Activated T-cell treated with anti-CD3 and anti-CD28 coated beads for 24 hours (primary cell): ENCODE measurements at regions not wholly inside any gene's neighbourhood (a gene's known extent, or its start where the extent isn't known, plus 50 kb on each side); places are given as distances from the start of the nearest gene placed in this dataset.

ENCODE experiments used
- DNase-seq: peaks from one replicate; pipeline ENCODE4 v3.0.0-alpha.2; 2020; ENCODE audit warnings: low read depth

DNA sequence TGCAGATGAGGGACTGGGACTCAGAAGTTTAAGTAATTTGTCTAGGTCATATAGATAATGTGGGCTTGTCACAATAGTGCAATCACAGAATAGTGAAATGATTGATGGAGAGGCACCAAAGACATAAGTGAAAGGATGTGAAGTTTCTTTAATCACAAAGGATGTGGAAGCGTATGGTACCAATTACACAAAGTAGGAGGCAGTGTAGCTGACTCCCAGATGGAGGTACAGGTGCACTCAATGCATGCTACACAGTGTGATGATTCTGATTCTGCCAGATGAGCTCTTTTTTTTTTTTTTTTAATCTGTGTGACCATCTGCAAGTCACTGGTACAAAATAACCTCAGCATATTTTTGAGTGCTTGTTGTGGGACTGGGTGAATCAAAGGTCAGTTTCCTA, 411.3 kb downstream of the SPRY1 start:
- no peak for DNase-seq

DNA sequence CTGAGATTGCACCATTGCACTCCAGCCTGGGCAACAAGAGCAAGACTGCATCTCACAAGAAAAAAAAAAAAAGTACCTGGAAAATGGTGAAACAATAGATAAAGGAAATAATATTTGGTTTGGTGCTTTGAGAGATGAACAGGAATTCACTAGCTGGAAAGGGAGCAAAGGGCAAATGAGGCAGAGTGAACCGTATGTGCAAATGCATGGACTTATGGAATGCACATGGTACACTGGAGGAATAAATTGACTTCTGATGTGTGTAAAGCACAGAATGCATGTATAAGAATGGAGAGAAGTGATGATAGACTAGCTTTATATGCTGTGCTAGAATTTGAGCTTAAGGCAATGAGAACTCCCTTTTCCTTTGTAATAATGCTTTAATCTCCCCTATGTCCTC, 413.3 kb downstream of the SPRY1 start:
- DNase-seq: no peak

DNA sequence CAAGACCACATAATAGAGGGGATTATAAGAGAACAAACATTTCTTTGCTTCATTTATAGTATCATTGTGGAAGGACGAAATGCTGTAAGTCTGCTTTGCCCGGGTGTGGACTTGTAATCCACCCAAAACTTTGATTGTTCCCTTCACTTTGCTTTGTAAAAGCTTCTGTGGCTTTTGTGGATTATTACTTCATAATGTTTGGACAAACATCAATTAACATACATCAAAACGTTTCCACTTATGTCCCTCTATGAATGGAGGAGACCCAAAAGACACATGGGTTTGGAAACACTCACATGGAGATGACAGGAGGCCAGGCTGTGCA, 415.4 kb downstream of the SPRY1 start:
- no peak for DNase-seq

DNA sequence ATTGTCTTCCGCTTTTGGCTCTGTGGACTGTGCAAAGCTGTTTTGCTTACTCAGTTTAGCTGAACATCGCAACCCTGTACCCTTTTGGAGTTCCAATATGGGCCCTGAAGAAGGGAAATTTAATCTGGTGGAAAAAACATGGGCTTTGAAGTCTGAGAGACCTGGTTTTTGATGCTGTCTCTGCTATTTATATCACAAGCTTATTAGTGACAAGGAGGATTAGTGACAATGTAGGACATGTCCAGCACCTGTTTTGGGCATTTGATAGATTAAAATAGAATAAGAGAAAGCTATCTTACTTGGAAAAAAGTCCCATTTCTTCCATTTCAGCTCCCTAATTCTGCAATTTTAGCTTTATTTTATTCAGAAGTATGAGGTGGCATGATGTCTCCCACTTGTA, 417.3 kb downstream of the SPRY1 start:
- DNase-seq: no peak

DNA sequence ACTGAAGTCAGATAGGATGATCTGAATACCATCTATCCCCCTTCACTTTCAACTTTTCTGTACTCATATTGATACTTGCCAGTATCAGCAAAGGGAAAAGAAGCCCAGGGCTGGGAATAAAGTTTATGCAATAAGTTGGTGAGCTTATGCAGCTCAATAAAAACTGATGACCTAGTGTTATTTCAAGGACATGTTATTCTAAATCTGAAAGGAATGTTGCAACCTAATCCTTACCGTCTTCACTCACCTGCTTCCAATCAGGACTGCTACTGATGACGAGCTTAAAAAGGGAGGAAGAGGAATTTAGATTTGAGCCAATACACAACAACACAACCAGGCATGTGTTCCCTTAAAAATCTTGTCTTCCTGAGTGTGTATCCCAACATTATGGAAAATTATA, 419.9 kb downstream of the SPRY1 start:
- DNase-seq: no peak

DNA sequence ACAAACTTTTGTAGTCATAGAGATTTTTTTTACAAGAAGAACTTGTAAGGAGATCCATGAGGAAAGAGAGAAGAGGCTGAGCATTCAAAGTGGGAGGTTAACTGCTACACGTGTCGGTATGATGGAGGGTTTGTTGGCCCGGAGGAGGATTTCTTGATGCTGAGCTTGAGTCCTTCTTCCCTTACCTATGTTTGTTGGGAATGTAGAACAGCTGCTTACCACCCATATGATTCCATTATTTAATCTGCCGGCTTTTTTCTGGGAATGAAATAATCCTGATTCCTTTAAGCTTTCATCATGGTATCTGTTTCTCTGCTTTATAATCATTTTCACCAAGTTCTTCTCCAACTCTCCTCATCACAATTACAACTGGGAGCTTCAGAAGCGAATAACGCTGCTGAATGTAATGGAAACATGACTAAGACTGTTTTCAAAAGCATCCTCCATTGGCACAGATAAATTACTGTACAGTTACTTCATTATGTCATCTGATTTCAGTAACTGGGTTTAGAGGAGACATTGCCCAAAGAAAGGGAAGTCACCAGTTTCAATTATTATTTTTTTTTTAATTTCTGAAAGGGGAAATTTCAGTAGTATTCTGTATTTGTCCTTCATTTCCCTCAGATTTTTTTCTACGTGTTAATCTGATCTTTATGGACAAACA, 420.6 kb downstream of the SPRY1 start:
- no peak for DNase-seq

DNA sequence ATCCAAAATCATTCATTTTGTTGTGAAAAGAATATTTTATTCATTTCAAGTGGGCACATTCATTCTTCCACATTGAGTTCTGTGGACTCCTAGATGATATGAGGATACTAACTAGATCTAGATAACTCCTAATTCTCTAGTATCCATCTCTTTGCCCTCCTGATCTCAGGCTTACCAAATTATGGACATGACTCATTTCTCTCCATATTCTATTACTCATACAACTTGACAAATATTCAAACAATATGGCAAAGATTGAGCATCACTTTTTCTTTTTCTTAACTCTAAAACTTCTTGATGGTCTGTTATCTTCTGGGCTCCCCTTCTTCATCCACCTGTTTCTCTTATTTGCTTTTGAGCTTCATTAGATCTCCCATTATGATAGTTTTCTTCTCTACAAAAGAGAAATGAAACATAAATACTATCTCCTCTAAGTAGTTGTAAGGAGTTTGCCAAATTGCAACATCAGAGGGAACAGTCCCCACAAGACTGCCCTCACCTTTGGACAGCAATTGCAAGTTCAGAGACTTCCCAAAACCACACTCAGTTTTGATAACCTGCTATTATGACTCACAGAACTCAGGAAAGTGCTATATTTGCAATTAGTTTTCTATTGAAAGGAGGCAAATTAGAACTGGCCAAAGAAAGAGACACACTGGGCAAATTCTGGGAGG, 422.9 kb downstream of the SPRY1 start:
- no peak for DNase-seq

DNA sequence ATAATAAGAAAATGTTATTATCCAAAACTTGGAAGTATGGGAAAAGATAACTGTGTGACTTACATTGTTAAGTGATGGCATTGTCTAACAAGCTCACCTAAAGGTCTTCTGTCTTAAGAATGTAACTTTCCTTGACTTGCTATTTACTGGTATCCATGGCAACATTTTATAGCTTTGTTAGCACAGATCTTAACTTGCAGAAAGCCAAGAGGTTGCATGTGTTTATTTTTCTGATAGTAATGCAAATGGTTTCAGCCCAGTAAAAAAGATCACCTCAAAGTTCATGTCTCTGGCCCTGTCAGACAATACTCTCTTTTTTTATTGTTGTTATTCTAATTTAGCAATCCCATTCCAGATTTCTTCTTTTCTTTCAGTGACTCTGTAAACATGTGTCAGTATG, 425.3 kb downstream of the SPRY1 start:
- DNase-seq: no peak

DNA sequence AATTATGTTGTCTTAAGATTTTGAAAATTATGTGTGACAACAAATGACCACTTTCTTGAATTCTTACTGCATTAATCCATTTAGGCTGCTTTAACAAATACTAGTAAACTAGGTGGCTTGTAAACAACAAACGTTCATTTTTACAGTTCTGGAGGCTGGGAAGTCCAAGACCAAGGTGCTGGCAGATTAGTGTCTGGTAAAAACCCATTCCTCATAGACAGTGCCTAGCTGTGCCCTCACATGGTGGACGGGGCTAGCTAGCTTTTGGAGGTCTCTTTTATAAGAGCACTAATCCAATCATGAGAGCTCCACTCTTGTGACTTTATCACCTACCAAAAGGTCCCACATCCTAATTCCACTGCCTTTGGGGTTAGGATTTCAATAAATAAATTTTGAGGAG, 425.8 kb downstream of the SPRY1 start:
- DNase-seq: no peak

DNA sequence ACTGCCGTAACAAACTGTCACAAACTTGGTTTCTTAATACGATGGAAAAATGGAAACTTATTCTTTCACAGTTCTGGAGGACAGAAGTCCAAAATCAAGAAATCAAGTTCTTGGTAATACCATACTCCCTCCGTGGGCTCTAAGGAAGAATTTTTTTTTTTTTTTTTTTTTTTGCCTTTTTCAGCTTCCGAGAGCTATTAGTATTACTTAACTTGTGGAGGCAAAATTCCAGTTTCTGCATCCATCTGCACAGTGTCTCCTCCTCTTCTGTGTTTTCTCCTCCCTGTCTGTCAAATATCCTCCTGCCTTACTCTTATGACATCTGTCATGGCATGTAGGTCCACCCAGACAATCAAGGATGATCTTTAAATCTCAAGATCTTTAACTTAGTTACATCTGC, 426.6 kb downstream of the SPRY1 start:
- DNase-seq: no peak

DNA sequence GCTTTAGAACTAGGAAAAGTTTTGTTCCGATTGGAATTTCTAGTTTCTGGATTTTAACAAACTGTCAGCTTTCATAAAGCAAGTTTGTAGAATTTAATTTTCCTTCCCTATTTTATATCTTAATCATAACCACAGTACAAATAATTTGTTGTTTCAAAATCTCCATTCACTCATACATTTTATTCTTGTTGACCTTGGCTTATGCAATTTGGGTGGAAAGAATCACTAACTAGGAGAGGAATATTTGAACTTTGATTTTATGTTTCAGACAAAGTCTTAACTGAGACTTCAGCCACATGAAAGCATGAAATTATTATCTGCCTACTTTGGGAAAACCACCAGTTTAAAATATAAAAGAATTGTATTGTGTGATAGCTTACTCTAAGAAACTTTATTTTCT, 427.9 kb downstream of the SPRY1 start:
- DNase-seq: no peak

DNA sequence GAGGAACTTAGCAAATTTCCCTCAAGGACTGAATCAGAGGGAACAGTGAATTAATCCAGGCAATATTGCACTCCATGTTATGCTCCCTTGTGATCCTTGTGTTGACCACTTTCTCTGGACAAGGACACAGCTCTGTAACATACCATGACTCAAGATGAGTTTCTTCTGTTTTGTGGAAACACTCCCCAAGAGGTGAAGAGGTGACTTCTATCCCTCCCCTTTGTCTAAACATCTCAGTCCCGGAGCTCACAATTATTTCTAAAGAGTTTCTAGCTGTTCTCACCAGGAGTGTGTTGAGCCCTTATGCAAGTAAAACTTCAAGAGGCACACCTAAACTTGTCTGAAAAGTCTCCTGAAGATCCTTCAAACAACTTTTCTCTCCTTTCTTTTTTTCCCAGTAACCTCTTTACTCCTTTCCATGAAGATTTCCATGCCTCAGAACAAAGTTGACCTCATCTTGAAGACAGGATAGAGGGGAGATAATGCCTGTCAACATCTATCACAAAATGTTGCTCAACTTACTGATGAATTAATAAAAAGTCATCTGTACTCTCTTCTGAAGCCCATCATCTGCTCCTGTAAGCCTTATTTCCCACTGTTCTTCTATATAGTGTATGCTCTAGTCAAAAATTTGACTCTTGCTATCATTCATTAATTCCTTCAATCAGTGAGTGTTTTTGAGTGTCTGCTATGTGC, 429.1 kb downstream of the SPRY1 start:
- DNase-seq: no peak

DNA sequence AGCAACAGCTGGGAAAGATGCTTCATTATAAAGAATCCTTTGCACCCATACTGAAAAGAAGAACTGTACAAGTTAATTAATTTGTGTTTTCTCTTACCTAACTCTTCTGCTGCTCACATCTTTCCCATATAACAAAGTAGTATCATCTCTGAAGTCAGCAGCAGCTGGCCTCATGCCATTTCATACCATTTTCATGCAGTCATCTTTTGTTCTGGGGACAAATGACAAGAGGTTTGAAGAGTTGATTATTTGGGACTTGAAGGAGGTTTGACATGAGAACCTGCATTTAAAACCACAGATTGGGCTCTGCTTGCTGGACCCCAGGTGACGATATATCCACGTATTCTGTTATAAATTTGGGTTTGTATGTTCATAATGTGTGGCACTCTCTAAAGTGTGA, 430.3 kb downstream of the SPRY1 start:
- no peak for DNase-seq

DNA sequence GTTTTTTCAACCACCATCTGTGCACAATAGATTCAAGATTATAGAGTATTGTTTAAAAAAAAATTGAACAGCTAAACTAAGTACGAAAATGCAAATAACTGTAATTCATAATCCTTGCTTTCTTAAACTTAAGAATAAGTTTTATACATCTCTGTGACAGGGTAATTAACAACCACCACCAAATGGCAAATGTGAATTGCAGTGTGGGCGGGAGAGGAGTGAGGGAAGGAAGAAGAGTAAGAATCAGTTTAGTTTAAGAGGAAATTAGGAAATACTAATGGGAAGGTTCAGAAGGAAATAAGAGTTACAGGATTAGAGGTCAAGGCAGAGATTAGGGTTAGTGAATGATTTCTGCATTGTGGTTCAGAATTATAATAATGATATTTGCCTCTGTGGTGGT, 430.9 kb downstream of the SPRY1 start:
- DNase-seq: no peak

DNA sequence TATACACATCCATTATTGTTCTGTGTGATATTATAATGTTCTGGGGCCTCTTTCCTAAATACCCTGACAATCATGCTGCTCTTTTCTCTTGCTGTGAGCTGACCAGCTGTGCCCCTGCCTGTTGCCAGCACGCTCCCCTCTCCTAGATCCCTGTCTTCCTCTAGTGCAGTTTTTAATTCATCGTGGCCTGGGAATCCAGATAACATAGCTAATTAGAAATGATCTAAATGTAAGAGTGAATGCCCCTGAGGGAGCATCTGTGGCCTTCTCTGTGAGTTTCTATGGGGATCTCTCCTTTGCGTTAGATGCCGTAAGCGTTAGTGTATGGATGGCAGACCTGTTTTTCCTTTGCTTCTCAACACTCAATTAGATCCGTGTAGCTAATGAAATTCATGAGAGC, 434.3 kb downstream of the SPRY1 start:
- DNase-seq: no peak

DNA sequence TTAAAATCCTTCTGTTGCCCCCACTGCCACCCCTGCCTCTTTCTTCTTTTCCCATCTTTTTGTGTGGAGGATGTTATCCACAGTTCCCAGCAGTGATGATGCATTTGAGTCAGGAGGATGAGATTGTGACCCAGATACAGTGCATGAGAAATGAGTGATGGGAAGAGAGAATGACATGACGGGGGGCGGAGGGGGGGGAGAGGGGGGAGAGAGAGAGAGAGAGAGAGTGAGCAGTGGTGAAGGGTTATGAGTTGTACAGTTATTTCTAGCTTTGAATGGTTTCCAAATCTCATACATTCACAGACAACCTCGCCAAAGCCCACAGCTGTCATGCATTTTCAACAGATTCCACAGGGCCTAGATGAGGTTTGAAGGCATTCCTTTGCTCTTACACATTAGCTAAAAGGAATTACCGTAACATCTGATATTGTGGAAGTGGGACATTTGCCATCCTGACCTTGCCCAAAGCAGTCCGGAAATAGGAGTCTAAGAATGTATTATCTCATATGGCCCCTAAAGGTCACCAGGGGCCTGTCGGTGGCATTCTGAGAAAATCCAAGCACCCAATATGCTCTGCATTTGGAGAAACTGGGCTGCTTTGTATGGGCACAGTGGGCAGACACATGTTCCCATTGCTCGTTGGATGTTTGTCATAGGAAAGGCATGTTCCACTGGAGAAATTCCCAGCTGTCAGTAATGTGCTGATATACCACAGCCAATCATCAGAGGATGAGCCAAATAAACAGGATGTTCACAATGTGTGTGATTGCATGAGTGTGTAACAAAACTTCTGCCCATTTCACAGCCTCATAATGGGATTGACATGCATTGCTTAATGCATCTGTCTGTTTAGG, 435.8 kb downstream of the SPRY1 start:
- DNase-seq: no peak

DNA sequence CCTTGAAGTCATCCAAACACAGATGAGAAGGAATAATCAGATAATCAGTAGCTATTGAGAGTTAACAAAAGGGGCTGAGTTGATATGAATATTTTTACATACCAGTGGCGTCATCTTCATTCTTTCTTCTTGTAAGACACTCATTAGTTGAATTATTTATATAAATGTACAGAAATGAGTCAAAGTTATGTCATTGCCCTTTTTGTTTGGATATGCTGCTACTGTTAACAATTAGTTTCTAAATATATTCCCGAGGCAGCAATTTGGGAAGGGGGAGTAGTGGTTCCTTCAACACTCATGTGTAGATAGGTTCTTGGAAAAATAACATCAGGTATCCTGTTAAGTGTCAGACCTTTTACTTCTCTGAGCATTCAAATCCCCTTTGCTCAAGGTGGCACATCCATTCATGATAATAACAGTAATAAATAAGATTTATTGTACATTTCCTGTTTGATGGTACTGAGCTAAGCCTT, 436.6 kb downstream of the SPRY1 start:
- no peak for DNase-seq

DNA sequence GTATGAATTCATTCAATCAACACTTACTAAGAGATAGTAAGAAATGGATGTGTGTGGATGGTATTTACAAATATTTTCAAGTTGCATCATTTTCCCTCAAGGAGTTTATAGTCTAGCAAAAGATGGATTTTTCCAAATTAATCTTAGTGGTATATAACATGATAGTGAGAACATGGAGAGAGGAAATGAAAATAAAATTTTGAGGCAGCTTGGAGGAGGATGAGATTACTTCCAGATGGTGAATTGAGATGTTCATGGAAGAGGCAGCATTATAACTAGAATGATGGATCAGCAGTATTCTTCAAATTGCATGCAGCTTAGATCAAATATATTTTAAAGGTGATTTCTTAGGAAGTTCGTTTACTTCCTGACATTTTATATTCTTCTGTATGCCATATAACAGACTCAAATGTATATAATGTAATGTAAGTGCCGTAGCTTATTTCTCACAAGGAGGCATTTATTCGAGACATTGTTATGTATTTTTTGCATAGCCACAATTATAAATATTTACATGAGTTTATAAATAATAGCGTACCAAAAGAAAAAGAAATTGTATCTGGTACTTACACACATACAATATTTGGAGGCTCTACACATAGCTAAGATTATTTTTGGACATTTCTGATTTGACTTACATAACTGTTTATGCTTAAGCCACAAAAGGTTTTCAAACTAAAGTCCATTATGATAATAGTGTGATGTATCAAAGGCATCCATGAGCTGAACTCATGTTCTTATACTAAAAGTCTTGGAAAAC, 439.4 kb downstream of the SPRY1 start:
- no peak for DNase-seq

DNA sequence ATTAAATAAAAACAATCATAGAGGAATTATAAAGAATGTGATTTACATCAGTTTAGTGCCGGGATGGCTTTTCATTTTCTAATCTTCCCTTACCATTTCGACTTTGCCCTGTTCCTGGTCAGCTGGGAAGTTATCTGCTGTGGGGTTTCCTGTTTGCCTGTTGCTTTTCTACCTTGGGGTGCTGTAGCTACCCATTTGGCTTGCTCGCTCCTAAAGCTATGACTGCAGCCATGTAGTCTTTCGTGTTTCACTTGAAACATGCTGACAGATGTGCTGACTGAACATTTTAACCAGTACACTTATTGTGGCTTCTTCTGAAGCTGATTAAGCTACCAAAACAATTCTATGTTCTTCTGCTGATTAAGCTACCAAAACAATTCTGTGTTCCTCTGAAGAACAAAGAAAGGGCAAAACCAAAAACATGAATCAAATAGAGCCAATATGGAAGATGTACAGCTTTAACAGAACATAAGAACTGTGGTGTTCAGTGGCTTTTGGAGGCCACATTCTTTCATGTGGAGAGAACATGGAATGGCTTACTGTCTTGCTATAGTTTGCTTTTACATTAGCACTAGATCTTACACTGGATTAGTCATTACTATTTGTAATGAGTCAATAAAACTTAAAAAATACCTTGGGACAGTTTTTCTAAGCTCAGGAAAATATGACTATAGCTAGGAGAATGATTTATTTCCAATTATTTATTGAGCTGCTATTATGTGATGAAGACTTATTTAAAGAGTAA, 440.4 kb downstream of the SPRY1 start:
- no peak for DNase-seq

DNA sequence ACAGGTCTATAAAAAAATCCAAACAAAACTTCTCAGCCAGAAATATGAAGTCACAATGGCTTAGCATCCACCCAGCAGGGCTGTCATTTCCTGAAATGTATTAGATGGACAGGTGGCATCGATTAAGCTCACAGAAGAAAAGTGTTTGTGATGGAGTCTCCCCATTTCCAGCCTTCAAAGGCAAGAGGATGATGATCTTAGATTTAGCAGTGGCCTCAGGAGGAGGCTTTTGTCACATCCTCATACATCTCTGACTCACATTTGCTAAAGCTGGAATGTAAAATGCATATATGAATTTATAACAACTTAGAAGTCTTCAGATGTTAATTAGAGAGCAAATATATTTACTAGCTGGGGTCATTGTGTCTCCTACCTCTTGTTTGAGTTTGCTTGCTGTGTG, 441.9 kb downstream of the SPRY1 start:
- DNase-seq: no peak

DNA sequence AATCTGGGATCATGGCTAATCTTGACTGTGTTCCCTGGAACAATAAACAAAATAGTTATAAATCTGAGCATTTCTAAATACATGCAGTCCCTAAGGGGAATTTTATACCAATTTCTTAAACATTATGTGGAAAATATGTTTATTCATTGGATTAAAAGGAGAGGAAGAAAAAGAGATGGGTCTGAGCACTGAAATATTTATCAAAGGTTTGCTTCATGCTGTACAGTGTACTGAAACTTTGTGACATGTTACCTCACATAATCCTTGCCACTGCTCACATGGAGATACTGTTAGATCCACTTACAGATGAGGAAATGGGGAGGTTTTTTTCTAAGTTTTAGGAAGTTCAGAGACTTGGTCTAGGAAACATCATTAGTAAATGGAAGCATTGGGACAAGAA, 443.6 kb downstream of the SPRY1 start:
- DNase-seq: no peak
